IMR-90 (cell line): ENCODE measurements at regions not wholly inside any gene's neighbourhood (a gene's known extent, or its start where the extent isn't known, plus 50 kb on each side); places are given as distances from the start of the nearest gene placed in this dataset.

Source experiments
- BHLHE40 ChIP-seq: fragments of 150-350 bp; IDR thresholded peaks from 2 replicates; pipeline ENCODE4 v1.6.1; 2016; ENCODE audit warnings: mild to moderate bottlenecking, low read depth, low read length
- FOS ChIP-seq: fragments of 150-350 bp; IDR thresholded peaks from 2 replicates; pipeline ENCODE4 v1.6.1; 2016; ENCODE audit warnings: low read depth, low read length
- MAFK ChIP-seq: IDR thresholded peaks from 2 replicates; pipeline ENCODE4 v1.6.1; 2012; ENCODE audit warnings: low read depth, low read length, improper control_type of control experiment
- MXI1 ChIP-seq: IDR thresholded peaks from 2 replicates; pipeline ENCODE4 v1.6.1; 2012; ENCODE audit warnings: low read depth, mild to moderate bottlenecking, low read length, moderate library complexity, borderline replicate concordance
- NFE2L2 ChIP-seq: fragments of 150-350 bp; IDR thresholded peaks from 2 replicates; pipeline ENCODE4 v1.6.1; 2016; ENCODE audit warnings: low read depth, mild to moderate bottlenecking, low read length
- POLR2A ChIP-seq: IDR thresholded peaks from 2 replicates; pipeline ENCODE4 v1.6.1; 2012; ENCODE audit warnings: mild to moderate bottlenecking, low read depth, low read length
- RCOR1 ChIP-seq: IDR thresholded peaks from 2 replicates; pipeline ENCODE4 v1.6.1; 2012; ENCODE audit warnings: mild to moderate bottlenecking, low read length, improper control_type of control experiment; ENCODE audit not compliant: insufficient replicate concordance
- USF2 ChIP-seq: fragments of 150-350 bp; IDR thresholded peaks from 2 replicates; pipeline ENCODE4 v1.6.1; 2017; ENCODE audit warnings: mild to moderate bottlenecking, antibody characterized with exemption, low read length, low read depth
- TF ChIP-seq, protein P1 (sequence below): conservative IDR thresholded peaks from 2 replicates; pipeline ENCODE4 v1.5.1; 2012; ENCODE audit warnings: mild to moderate bottlenecking, low read depth, low read length, improper control_type of control experiment

DNA sequence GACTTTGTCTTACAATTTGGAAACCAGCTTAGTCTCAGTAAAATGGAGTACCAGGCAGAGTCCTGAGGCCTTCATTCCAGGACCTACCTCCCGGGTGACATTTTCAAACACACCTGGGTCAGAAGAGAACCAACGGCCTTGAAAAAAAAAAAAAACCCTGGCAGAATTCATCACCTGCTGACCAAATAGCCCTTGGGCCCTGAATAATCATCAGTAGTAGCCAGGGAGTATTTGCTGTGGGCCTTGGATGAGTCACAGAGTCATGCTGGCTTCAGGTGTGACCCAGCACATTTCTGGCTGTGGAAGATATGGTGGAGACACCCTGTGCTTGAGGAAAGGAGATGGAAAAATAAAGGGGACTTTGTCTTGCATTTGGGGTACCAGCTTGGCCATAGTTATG lies 92.2 kb downstream of the LPAR4 start:
- TF ChIP-seq FOS = no peak
- TF ChIP-seq, protein P1, sequence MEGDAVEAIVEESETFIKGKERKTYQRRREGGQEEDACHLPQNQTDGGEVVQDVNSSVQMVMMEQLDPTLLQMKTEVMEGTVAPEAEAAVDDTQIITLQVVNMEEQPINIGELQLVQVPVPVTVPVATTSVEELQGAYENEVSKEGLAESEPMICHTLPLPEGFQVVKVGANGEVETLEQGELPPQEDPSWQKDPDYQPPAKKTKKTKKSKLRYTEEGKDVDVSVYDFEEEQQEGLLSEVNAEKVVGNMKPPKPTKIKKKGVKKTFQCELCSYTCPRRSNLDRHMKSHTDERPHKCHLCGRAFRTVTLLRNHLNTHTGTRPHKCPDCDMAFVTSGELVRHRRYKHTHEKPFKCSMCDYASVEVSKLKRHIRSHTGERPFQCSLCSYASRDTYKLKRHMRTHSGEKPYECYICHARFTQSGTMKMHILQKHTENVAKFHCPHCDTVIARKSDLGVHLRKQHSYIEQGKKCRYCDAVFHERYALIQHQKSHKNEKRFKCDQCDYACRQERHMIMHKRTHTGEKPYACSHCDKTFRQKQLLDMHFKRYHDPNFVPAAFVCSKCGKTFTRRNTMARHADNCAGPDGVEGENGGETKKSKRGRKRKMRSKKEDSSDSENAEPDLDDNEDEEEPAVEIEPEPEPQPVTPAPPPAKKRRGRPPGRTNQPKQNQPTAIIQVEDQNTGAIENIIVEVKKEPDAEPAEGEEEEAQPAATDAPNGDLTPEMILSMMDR = no peak
- TF ChIP-seq BHLHE40 = no peak
- no peak for TF ChIP-seq NFE2L2
- TF ChIP-seq MAFK = no peak
- TF ChIP-seq POLR2A = no peak
- TF ChIP-seq MXI1 = no peak
- no peak for TF ChIP-seq USF2
- TF ChIP-seq RCOR1 = no peak
